SK-N-SH treated with all-trans-retinoic acid at 6 μM for 48 hours (cell line): ENCODE measurements at regions not wholly inside any gene's neighbourhood (a gene's known extent, or its start where the extent isn't known, plus 50 kb on each side); places are given as distances from the start of the nearest gene placed in this dataset.

Experiments
- ATAC-seq: fragments of 200-7000 bp; cut with Tn5 transposase; 3 replicates; pipeline ENCODE4 v1.9.1; 2020; ENCODE audit warnings: mild to moderate bottlenecking, moderate library complexity
- ARNTL ChIP-seq: fragments of 450-650 bp; formaldehyde crosslinking; IDR thresholded peaks from 2 replicates; pipeline ENCODE4 v1.5.0; 2020; ENCODE audit warnings: low read depth, mild to moderate bottlenecking, moderate library complexity, borderline replicate concordance
- BACH2 ChIP-seq: fragments of 250-450 bp; sonication (Bioruptor Pico); IDR thresholded peaks from 2 replicates; pipeline ENCODE4 v1.9.0; 2021; ENCODE audit warnings: mild to moderate bottlenecking, borderline replicate concordance
- CSDC2 ChIP-seq: fragments of 250-450 bp; sonication (Bioruptor Pico); IDR thresholded peaks from 2 replicates; pipeline ENCODE4 v1.5.0; 2020; ENCODE audit warnings: mild to moderate bottlenecking, moderate library complexity
- GLIS3 ChIP-seq: fragments of 250-450 bp; sonication (Bioruptor Pico); IDR thresholded peaks from 2 replicates; pipeline ENCODE4 v1.5.0; 2020; ENCODE audit warnings: mild to moderate bottlenecking, moderate library complexity
- OSR1 ChIP-seq: fragments of 250-450 bp; sonication (Bioruptor Pico); IDR thresholded peaks from 2 replicates; pipeline ENCODE4 v1.8.0; 2022; ENCODE audit warnings: moderate library complexity, mild to moderate bottlenecking, inconsistent platforms
- PPARA ChIP-seq: fragments of 250-450 bp; sonication (Bioruptor Pico); IDR thresholded peaks from 2 replicates; pipeline ENCODE4 v1.5.0; 2020; ENCODE audit warnings: mild to moderate bottlenecking, borderline replicate concordance
- TCF4 ChIP-seq: fragments of 250-450 bp; sonication (Bioruptor Pico); IDR thresholded peaks from 2 replicates; pipeline ENCODE4 v1.8.0; 2021; ENCODE audit warnings: mild to moderate bottlenecking, moderate library complexity, borderline replicate concordance
- TOX ChIP-seq: fragments of 250-450 bp; sonication (Bioruptor Pico); IDR thresholded peaks from 2 replicates; pipeline ENCODE4 v1.8.0; 2021; ENCODE audit warnings: mild to moderate bottlenecking, moderate library complexity, borderline replicate concordance
- ZC3H10 ChIP-seq: fragments of 250-450 bp; sonication (Bioruptor Pico); IDR thresholded peaks from 2 replicates; pipeline ENCODE4 v1.5.1; 2021; ENCODE audit warnings: mild to moderate bottlenecking, moderate library complexity
- ZFP3 ChIP-seq: fragments of 250-450 bp; sonication (Bioruptor Pico); IDR thresholded peaks from 2 replicates; pipeline ENCODE4 v1.5.0; 2020; ENCODE audit warnings: mild to moderate bottlenecking, moderate library complexity
- ZFP30 ChIP-seq: fragments of 450-650 bp; formaldehyde crosslinking; IDR thresholded peaks from 2 replicates; pipeline ENCODE4 v1.5.0; 2022; ENCODE audit warnings: mild to moderate bottlenecking, moderate library complexity
- ZNF565 ChIP-seq: fragments of 450-650 bp; formaldehyde crosslinking; conservative IDR thresholded peaks from 2 replicates; pipeline ENCODE4 v1.5.0; 2020; ENCODE audit warnings: low read depth, mild to moderate bottlenecking, moderate library complexity
- ZNF8 ChIP-seq: fragments of 450-650 bp; formaldehyde crosslinking; IDR thresholded peaks from 2 replicates; pipeline ENCODE4 v1.5.0; 2020; ENCODE audit warnings: mild to moderate bottlenecking, moderate library complexity
- TF ChIP-seq, protein P1 (sequence below): fragments of 250-450 bp; sonication (Bioruptor Pico); IDR thresholded peaks from 2 replicates; pipeline ENCODE4 v1.8.0; 2020; ENCODE audit warnings: mild to moderate bottlenecking, moderate library complexity, borderline replicate concordance
- TF ChIP-seq, protein P2 (sequence below): fragments of 250-450 bp; sonication (Bioruptor Pico); IDR thresholded peaks from 2 replicates; pipeline ENCODE4 v1.8.0; 2021; ENCODE audit warnings: low read depth, mild to moderate bottlenecking, moderate library complexity, borderline replicate concordance
- TF ChIP-seq, protein P3 (sequence below): fragments of 250-450 bp; sonication (Bioruptor Pico); IDR thresholded peaks from 2 replicates; pipeline ENCODE4 v1.5.1; 2020; ENCODE audit warnings: low read depth, mild to moderate bottlenecking, moderate library complexity
- TF ChIP-seq, protein P4 (sequence below): fragments of 250-450 bp; sonication (Bioruptor Pico); IDR thresholded peaks from 2 replicates; pipeline ENCODE4 v1.5.0; 2020; ENCODE audit warnings: mild to moderate bottlenecking, moderate library complexity

DNA sequence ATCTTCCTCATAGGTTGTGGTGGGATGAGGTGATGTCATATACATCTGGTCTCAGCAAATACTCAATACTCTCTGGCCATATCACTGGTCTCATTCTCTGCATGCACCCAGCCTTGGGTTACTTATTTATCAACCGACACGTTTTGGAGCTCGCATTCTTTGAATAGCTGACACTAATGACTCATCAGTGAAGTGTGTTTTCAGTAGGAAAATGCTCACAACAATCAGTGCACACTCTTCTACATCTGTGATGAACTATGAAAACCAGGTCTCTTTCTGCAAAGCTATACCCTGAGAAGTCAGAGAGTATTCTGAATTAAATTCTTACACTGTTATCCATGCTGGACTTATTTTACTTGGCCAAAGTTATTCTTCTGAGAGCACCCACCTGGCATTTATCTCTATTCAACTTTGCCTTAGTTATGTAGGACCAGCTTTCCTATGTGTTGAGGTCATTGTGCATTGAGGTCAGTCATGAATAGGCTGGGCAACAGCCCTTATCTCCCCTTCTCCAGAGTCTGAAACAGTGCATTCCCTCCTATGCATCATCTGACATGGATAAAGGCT, 58.7 kb upstream of the DHX15 start:
- no peak for TF ChIP-seq TOX (CRISPR knock-in tag)
- TF ChIP-seq, protein P1, sequence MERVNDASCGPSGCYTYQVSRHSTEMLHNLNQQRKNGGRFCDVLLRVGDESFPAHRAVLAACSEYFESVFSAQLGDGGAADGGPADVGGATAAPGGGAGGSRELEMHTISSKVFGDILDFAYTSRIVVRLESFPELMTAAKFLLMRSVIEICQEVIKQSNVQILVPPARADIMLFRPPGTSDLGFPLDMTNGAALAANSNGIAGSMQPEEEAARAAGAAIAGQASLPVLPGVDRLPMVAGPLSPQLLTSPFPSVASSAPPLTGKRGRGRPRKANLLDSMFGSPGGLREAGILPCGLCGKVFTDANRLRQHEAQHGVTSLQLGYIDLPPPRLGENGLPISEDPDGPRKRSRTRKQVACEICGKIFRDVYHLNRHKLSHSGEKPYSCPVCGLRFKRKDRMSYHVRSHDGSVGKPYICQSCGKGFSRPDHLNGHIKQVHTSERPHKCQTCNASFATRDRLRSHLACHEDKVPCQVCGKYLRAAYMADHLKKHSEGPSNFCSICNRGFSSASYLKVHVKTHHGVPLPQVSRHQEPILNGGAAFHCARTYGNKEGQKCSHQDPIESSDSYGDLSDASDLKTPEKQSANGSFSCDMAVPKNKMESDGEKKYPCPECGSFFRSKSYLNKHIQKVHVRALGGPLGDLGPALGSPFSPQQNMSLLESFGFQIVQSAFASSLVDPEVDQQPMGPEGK (CRISPR knock-in tag), result no peak
- TF ChIP-seq ZC3H10 (CRISPR knock-in tag), result no peak
- no peak for TF ChIP-seq ZFP30 (CRISPR knock-in tag)
- no peak for TF ChIP-seq TCF4 (CRISPR knock-in tag)
- TF ChIP-seq ARNTL (CRISPR knock-in tag), result no peak
- TF ChIP-seq, protein P2, sequence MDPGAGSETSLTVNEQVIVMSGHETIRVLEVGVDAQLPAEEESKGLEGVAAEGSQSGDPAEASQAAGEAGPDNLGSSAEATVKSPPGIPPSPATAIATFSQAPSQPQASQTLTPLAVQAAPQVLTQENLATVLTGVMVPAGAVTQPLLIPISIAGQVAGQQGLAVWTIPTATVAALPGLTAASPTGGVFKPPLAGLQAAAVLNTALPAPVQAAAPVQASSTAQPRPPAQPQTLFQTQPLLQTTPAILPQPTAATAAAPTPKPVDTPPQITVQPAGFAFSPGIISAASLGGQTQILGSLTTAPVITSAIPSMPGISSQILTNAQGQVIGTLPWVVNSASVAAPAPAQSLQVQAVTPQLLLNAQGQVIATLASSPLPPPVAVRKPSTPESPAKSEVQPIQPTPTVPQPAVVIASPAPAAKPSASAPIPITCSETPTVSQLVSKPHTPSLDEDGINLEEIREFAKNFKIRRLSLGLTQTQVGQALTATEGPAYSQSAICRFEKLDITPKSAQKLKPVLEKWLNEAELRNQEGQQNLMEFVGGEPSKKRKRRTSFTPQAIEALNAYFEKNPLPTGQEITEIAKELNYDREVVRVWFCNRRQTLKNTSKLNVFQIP (CRISPR knock-in tag), result no peak
- TF ChIP-seq, protein P3, sequence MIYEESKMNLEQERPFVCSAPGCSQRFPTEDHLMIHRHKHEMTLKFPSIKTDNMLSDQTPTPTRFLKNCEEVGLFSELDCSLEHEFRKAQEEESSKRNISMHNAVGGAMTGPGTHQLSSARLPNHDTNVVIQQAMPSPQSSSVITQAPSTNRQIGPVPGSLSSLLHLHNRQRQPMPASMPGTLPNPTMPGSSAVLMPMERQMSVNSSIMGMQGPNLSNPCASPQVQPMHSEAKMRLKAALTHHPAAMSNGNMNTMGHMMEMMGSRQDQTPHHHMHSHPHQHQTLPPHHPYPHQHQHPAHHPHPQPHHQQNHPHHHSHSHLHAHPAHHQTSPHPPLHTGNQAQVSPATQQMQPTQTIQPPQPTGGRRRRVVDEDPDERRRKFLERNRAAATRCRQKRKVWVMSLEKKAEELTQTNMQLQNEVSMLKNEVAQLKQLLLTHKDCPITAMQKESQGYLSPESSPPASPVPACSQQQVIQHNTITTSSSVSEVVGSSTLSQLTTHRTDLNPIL, result no peak
- no peak for TF ChIP-seq BACH2 (CRISPR knock-in tag)
- TF ChIP-seq GLIS3 (CRISPR knock-in tag), result no peak
- TF ChIP-seq ZNF8 (CRISPR knock-in tag), result no peak
- no peak for TF ChIP-seq OSR1
- TF ChIP-seq PPARA (CRISPR knock-in tag), result no peak
- no peak for TF ChIP-seq ZNF565 (CRISPR knock-in tag)
- TF ChIP-seq, all 23 proteins: peak for 0
- no peak for ATAC-seq

DNA sequence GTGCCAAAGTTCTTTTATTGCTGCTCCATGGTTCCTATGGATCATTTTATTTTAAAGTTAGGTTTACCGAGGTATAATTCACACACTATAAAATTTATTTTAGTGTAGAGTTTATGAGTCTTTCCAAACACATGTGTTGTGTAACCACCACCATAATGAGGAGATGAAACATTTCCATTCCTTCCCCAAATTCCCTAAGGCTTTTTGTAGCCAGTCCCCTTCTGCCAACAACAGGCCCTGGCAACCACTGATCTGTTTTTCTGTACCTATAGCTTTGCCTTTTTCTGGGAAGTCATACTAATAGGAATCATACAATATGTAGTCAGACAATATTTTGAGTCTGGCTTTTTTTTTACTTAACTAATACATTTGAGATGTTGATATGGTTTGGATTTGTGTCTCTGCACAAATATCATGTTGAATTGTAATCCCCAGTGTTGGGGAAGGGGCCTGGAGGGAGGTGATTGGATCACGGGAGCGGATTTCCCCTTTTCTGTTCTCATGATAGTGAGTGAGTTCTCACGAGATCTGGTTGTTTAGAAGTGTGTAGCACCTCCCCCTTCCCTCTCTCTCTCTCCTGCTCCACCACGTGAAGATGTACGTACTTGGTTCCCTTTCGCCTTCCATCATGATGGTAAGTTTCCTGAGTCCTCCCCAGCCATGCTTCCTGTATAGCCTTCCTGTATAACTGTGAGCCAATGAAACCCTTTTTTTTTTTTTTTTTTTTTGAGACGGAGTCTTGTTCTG, 59.6 kb upstream of the DHX15 start:
- no peak for ATAC-seq
- TF ChIP-seq TOX (CRISPR knock-in tag) (no peak), ZNF8 (CRISPR knock-in tag) (no peak), ZNF565 (CRISPR knock-in tag) (no peak), GLIS3 (CRISPR knock-in tag) (no peak)
- TF ChIP-seq, protein P1 (CRISPR knock-in tag), result no peak
- TF ChIP-seq, protein P3, result no peak

DNA sequence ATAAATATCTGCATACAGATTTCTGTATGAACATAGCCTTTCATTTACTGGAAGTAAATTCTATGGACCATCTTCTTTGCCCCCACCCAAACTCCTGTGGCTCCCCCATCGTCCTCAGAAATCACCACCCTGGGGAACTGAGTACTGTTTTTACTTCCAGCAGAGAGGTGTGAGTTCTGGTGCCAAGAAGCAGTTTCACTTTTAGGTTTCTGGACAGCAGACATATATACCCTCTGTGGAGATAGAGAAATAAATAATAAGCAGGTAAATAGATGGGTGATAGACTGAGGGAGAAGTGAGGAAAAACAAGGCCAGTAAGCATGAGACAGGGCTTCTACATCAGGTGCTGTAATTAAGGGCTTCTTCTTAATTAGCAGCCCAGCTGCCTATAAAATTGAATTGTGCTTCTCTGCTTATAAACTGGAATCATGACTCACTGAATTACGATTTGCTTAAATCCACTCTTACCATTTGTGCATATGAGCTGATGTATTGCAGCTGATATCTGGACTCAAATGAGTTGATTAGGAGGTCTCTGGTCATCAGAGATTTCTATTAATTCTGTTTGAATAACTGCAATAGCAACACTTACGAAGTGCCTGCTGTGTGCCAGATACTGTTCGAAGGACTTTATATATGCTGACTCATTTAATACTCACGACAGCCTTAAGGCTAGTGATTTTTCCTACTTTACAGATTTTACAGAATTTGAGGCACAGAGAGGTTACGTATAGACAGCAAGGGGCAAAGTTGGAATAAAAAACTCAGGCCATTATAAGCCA, 60.8 kb upstream of the DHX15 start:
- ATAC-seq, result peak; percentile 66
- TF ChIP-seq ZFP30 (CRISPR knock-in tag) (no peak), ARNTL (CRISPR knock-in tag) (no peak), ZNF565 (CRISPR knock-in tag) (no peak), CSDC2 (CRISPR knock-in tag) (no peak), ZFP3 (CRISPR knock-in tag) (no peak), OSR1 (no peak)
- TF ChIP-seq, protein P4, sequence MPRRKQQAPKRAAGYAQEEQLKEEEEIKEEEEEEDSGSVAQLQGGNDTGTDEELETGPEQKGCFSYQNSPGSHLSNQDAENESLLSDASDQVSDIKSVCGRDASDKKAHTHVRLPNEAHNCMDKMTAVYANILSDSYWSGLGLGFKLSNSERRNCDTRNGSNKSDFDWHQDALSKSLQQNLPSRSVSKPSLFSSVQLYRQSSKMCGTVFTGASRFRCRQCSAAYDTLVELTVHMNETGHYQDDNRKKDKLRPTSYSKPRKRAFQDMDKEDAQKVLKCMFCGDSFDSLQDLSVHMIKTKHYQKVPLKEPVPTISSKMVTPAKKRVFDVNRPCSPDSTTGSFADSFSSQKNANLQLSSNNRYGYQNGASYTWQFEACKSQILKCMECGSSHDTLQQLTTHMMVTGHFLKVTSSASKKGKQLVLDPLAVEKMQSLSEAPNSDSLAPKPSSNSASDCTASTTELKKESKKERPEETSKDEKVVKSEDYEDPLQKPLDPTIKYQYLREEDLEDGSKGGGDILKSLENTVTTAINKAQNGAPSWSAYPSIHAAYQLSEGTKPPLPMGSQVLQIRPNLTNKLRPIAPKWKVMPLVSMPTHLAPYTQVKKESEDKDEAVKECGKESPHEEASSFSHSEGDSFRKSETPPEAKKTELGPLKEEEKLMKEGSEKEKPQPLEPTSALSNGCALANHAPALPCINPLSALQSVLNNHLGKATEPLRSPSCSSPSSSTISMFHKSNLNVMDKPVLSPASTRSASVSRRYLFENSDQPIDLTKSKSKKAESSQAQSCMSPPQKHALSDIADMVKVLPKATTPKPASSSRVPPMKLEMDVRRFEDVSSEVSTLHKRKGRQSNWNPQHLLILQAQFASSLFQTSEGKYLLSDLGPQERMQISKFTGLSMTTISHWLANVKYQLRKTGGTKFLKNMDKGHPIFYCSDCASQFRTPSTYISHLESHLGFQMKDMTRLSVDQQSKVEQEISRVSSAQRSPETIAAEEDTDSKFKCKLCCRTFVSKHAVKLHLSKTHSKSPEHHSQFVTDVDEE (CRISPR knock-in tag), result no peak
- TF ChIP-seq, protein P2 (CRISPR knock-in tag), result no peak
